Pons (tissue), 1 donor: ENCODE measurements at regions not wholly inside any gene's neighbourhood (a gene's known extent, or its start where the extent isn't known, plus 50 kb on each side); places are given as distances from the start of the nearest gene placed in this dataset.

Experiments used
- DNase-seq: peaks from one replicate; pipeline ENCODE4 v3.0.0-alpha.2; 2016; ENCODE audit warnings: low spot score

DNA sequence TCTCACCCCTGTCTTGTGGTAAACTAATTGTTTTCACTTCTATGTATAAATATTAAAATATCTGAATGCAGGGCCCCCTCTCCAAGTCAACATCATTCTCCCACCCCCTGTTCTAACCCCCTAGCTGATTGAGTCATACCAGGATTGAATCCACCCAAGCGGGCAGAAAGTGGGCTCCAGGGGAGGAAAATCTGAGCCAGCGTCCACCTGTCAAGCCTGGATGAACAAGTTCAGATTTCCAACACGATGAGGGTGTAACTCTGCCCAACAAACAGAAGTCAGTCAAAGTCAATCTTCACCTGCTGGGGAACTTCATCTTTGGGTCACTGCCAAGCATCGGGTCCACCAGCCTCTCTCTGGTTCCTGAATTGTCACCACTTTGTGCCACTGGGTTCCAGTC lies 162.9 kb upstream of the CELF2 start:
- DNase-seq: no peak

DNA sequence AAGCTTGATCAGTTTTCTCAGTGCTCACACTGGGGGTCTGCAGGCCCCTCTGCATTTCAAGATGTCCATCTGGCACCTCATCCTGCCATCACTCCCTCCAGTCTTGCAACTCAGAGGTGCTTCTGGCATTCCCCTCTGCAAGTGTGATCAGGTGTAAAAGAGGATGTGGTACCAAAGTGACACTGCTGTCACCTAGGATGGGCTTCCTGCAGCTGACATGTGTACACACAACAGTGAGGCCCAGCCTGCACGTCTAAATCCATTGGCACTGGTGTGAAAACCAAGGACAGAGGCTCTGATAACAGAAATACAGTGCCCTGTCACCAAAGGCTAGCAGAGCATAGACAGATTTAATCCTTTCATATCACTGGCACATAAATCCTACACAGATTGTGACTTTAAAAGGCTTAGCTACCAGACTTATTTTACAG lies 162.5 kb upstream of the CELF2 start:
- DNase-seq: no peak

GRCh38 chr10:10860455-10860976 lies 157.2 kb upstream of the CELF2 start:
- DNase-seq: no peak

DNA sequence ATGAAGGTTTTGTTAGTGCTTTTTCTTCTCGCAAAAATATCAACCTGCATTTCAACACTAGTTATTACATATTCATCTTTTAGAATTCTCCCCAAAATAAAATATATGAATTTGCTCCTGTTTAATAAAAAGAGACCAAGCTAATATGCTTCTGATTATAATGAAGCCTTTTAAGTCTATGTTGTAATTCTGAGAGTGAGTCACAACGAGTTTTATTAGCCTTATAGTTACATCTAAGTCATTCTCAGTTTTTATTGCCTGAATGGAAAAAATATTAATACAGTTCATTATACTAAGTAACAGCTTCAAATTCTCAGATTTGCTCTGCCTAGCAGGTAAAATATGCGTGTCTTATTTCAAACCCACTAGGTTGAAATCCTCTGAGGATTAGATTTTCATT lies 152.4 kb upstream of the CELF2 start:
- DNase-seq: no peak

DNA sequence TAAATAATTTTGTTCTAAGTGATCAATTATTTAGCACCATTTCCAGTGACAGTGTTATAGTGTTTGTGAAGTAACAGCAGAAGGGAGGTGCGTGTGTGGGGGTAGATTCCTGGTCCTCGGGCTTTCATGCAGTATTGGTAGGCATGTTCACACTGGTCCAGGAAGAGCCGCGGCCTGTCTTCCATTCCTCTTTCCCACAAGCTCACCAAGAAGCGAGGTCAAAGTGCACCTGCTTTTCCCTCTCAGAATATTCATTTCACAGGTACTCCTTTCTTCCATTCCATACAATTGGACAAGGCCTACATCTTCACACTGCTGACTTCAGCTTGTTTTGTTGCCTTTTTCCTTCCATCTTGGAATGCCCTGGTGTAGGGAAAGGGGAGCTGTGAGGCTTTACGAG lies 151.8 kb upstream of the CELF2 start:
- no peak for DNase-seq

GRCh38 chr10:10869592-10869991 lies 148.1 kb upstream of the CELF2 start:
- no peak for DNase-seq

- no peak for DNase-seq
These were observed 147.0 kb upstream of the CELF2 start for GRCh38 chr10:10870523-10871241.

GRCh38 chr10:10871352-10871751 lies 146.3 kb upstream of the CELF2 start:
- no peak for DNase-seq

DNA sequence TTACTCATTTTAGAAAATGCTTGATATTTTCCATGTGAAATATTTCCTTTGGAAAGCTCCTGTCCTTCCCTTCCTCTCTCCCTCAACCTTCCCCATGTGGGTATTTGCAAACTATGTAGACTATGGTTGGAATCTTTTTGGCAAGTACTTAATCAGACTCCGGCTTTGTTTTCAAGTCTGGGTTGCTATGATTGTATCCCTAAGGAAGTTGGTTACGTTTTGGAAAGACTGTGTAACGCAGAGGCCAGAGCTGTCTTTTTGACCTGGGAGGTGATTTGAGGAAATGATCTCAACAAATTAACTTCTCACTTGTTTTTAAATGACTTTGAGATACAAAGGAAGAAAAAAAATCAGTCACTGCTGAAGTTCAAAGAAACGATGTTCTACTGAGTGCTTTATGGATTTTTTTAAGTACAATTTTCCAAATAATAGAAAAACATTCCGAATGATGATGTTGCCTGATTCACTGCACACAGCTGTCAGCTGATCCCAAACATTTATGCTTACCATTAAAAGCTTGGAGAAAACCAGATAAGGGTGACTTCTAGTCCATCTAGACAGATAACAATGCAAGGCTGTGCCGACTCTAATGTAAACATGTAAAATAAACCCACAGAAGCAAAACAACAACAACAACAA lies 145.5 kb upstream of the CELF2 start:
- peak; percentile 2 for DNase-seq

DNA sequence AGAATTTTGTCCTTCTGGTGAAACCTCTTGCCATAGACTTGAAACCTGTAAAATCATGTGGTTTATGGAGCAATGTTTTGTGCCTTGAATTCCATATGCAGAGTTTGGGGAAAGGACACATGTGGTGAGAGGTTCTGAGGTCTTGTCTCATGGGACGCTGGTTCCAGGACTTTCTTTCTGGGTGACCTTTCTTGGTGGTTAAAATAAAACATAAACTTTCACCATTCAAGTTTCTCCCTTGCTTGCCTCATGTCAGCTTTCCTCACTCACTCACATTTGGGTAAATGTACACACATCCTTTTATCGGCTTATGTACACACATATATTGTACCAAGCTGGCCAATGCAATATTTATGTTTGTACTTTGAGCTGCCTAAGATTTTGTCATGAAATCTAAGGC lies 144.9 kb upstream of the CELF2 start:
- no peak for DNase-seq

DNA sequence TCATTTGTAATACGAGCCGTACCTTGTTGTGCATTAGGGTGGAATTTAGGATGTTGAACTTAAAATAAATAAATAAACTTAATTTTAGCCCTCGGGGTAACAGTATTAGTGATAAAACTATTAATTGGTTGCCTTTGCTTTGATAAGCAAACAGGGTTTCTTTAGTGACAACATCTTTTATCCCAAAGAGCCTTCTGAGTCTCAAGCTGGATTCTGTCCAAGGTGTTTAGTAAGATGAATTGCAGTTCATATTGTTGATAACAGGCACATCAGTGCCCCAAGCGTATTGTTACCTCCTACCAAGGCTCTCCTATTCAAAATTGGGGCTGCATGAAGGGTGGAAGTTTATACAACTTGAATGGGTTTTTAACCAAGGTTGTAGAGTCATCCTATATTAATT lies 144.4 kb upstream of the CELF2 start:
- DNase-seq: no peak

DNA sequence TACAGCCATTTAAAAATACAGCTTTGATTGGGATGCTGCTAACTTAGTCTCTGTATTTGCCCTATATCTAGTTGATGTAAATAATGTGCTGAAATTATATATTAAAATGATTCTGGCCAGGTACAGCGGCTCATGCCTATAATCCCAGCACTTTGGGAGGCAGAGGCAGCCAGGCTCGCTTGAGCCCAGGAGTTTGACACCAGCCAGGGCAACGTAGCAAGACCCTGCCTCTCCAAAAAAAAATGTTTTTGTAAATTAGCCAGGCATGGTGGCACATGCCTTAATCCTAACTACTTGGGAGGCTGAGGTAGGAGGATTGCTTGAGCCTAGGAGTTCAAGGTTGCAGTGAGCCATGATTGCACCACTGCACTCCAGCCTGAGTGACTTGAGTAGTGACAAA lies 143.8 kb upstream of the CELF2 start:
- no peak for DNase-seq

- no peak for DNase-seq
These were observed 138.7 kb upstream of the CELF2 start for GRCh38 chr10:10878963-10879362.

DNA sequence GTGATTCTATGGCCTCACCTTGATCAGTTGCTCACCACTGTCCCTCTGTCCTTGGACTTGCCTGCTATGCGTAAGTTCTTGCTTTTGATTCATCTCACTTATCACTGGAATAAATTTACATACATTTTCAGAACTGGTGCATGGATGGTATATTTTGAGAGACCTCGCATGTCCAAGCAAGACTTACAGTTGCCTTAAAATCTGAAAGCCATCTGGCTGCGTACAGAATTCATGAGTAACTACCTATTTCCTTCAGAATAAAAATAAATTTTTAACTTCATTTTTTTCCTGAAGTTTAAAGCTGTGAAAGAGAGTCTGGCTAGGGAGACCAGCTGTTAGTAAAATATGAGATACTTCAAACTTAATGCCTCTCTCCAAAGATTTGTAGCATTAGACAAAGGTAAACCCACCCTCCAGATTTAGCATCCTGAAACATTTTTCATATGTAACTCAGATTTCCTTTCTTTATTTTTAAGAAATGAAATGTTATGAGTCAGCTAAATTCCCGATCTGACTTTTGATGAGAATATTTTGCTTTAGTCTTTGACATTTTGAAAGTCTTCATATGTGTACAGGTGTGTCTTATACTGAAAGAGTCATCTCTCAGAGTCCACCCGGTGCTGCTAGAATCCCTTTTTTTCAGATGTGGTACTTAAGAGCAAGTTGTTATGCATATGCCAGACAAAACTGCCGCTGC lies 136.4 kb upstream of the CELF2 start:
- DNase-seq: no peak

GRCh38 chr10:10883737-10884136 lies 133.9 kb upstream of the CELF2 start:
- no peak for DNase-seq

DNA sequence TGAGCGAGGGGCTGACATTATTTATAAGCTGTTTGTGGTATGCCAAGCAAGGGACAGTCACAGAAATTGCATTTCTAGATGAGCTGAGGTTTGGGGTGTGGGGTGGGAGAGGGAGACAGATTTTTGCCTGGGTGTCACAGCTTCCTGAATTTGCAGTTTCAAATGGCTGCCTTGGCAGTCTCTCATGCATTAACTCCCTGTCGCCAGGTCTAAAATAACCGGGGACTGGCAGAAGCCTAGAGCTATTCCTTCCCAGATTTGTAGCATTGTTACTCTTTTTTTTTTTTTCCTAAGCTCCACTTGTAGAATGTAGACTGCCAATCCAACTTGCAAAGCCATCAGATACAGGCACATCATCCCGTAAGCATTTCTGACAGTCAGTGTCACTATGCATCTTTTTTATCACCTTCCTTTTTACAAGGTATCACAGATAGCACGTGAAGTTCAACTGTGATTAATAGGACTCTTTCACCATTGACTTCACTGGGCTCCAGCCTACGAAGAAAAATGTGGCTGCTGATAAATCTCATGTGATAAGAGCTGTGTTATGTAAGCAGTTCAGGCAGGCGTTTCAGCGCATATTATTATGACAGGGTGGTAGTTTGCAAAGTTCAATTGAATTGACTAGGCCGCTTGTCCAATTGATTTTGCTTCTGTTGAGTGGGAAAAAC lies 130.7 kb upstream of the CELF2 start:
- DNase-seq: no peak

GRCh38 chr10:10891124-10892082 lies 126.3 kb upstream of the CELF2 start:
- no peak for DNase-seq

GRCh38 chr10:10892290-10892875 lies 125.3 kb upstream of the CELF2 start:
- DNase-seq: no peak

GRCh38 chr10:10897400-10897799 lies 120.3 kb upstream of the CELF2 start:
- no peak for DNase-seq

- no peak for DNase-seq
These were observed 115.8 kb upstream of the CELF2 start for GRCh38 chr10:10901906-10902305.

DNA sequence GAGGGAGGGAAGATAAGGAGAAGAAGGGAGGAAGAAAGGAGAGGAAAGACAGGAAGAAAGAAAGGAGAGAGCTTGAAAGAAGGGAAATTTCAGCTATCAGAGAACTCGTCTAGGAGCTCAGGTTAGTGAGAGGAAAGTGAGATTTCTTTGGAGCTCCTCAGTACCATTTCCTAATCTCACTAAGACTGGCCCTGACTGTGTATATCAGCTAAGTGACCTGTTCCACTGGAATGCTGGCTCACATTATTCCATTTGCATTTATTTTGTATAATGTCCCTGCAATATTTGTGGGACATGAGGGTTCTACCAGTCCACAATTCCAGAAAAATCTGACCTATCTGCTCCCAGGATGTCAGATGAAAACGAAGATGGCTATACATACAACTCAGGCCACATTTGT lies 114.7 kb upstream of the CELF2 start:
- no peak for DNase-seq
